ENCODE measurements at regions not wholly inside any gene's neighbourhood (a gene's known extent, or its start where the extent isn't known, plus 50 kb on each side); places are given as distances from the start of the nearest gene placed in this dataset.

GRCh38 chr14:25667387-25667786 lies 617.4 kb upstream of the STXBP6 start:
- peaks cover 6% of the 10 kb centered on the region for H3K9me3 Mint-ChIP-seq
- no peak for DNase-seq
- CTCF ChIA-PET = no interaction called here

DNA sequence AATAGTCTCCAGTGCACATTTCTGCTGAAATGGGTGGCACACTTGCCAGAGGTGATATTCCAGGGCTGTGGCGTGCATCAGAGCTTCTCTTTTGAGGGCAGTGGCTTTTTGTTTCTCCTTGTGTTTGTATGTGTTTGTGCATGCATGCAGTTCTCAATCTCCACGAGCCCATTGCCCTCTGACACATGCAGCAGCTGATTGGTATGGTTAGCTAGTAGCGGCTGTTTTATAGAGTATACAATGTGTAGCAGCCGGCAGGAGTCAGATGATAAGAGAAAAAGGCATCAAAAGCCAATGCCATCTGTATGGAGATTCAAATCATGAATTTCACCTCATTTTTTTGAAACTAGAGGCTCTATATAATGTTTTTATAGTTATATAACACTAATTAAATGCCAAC lies 616.9 kb upstream of the STXBP6 start:
- no peak for ATAC-seq (ENCODE audit: poor library complexity)
- H3K4me1 ChIP-seq (ENCODE audit: insufficient read depth, low read length) = no peaks in the 10 kb centered on the region
- POLR2A ChIA-PET = no interaction called here
- DNase-seq = no peak
- H3K4me3 ChIP-seq (ENCODE audit: low read length) = no peak overlapping the region
- no peak for TF ChIP-seq CTCF (IDR thresholded peaks at IDR 0.05)
- no peaks in the 10 kb centered on the region for H3K36me3 ChIP-seq (ENCODE audit: insufficient read depth, low read length)
- H3K4me1 Mint-ChIP-seq (ENCODE audit: low read depth) = no peaks in the 10 kb centered on the region
- CTCF ChIA-PET = no interaction called here
- H3K4me3 Mint-ChIP-seq = no peak overlapping the region
- H3K27ac Mint-ChIP-seq = no peak overlapping the region
- H3K36me3 Mint-ChIP-seq (ENCODE audit: low read depth) = no peaks in the 10 kb centered on the region
- no peaks in the 10 kb centered on the region for H3K27me3 Mint-ChIP-seq
- intact Hi-C loops (cut with DNase I, micrococcal nuclease) = no loop called here
- no peaks in the 10 kb centered on the region for H3K27me3 ChIP-seq (ENCODE audit: control insufficient read depth in 1 of 2, insufficient read depth in 2 of 2, low read length in 2 of 2)
- peaks cover 6% of the 10 kb centered on the region for H3K9me3 Mint-ChIP-seq
- H3K27ac ChIP-seq (ENCODE audit: low read depth in 1 of 2, low read length in 2 of 2) = no peak overlapping the region
- H3K9me3 ChIP-seq (ENCODE audit: control insufficient read depth in 1 of 2, insufficient read depth in 1 of 2, low read length in 2 of 2) = peaks cover 0 to 4% of the 10 kb centered on the region in 2 experiments

More at GRCh38 chr14:25667387-25667786, 617.4 kb upstream of the STXBP6 start:
- intact Hi-C loops (cut with DNase I, micrococcal nuclease) = no loop called here
- no peaks in the 10 kb centered on the region for H3K4me1 ChIP-seq (ENCODE audit: insufficient read depth, low read length)
- ATAC-seq (ENCODE audit: poor library complexity) = no peak
- H3K4me3 Mint-ChIP-seq = no peak overlapping the region
- no peaks in the 10 kb centered on the region for H3K4me1 Mint-ChIP-seq (ENCODE audit: low read depth)
- no peak for TF ChIP-seq CTCF (IDR thresholded peaks at IDR 0.05)
- no peak overlapping the region for H3K27ac ChIP-seq (ENCODE audit: low read depth in 1 of 2, low read length in 2 of 2)
- H3K36me3 ChIP-seq (ENCODE audit: insufficient read depth, low read length) = no peaks in the 10 kb centered on the region
- H3K27me3 ChIP-seq (ENCODE audit: control insufficient read depth in 1 of 2, insufficient read depth in 2 of 2, low read length in 2 of 2) = no peaks in the 10 kb centered on the region
- no peak overlapping the region for H3K4me3 ChIP-seq (ENCODE audit: low read length)
- POLR2A ChIA-PET = no interaction called here
- H3K9me3 ChIP-seq (ENCODE audit: control insufficient read depth in 1 of 2, insufficient read depth in 1 of 2, low read length in 2 of 2) = peaks cover 0 to 4% of the 10 kb centered on the region in 2 experiments
- H3K27ac Mint-ChIP-seq = no peak overlapping the region
- no peaks in the 10 kb centered on the region for H3K27me3 Mint-ChIP-seq
- H3K36me3 Mint-ChIP-seq (ENCODE audit: low read depth) = no peaks in the 10 kb centered on the region

- H3K9me3 ChIP-seq (ENCODE audit: control insufficient read depth in 1 of 2, insufficient read depth in 1 of 2, low read length in 2 of 2) = no peaks in the 10 kb centered on the region
- no peaks in the 10 kb centered on the region for H3K36me3 Mint-ChIP-seq (ENCODE audit: low read depth)
- H3K27ac Mint-ChIP-seq = no peak overlapping the region
- no peak for TF ChIP-seq CTCF (IDR thresholded peaks at IDR 0.05)
- ChIA-PET POLR2A (no interaction called here), CTCF (no interaction called here)
- no peak overlapping the region for H3K27ac ChIP-seq (ENCODE audit: low read depth in 1 of 2, low read length in 2 of 2)
- H3K9me3 Mint-ChIP-seq = no peaks in the 10 kb centered on the region
- no peak overlapping the region for H3K4me3 ChIP-seq (ENCODE audit: low read length)
- no peaks in the 10 kb centered on the region for H3K4me1 ChIP-seq (ENCODE audit: insufficient read depth, low read length)
- no peaks in the 10 kb centered on the region for H3K27me3 ChIP-seq (ENCODE audit: control insufficient read depth in 1 of 2, insufficient read depth in 2 of 2, low read length in 2 of 2)
- DNase-seq (no peak), ATAC-seq (ENCODE audit: poor library complexity) (no peak)
- no peak overlapping the region for H3K4me3 Mint-ChIP-seq
- H3K27me3 Mint-ChIP-seq = no peaks in the 10 kb centered on the region
- no peaks in the 10 kb centered on the region for H3K4me1 Mint-ChIP-seq (ENCODE audit: low read depth)
- no peaks in the 10 kb centered on the region for H3K36me3 ChIP-seq (ENCODE audit: insufficient read depth, low read length)
- intact Hi-C loops (cut with DNase I, micrococcal nuclease) = no loop called here
Observed at GRCh38 chr14:25658988-25659387, 609.0 kb upstream of the STXBP6 start.

Measured in CD4-positive, alpha-beta T cell (primary cell).